ENCODE measurements at regions not wholly inside any gene's neighbourhood (a gene's known extent, or its start where the extent isn't known, plus 50 kb on each side); places are given as distances from the start of the nearest gene placed in this dataset.

DNA sequence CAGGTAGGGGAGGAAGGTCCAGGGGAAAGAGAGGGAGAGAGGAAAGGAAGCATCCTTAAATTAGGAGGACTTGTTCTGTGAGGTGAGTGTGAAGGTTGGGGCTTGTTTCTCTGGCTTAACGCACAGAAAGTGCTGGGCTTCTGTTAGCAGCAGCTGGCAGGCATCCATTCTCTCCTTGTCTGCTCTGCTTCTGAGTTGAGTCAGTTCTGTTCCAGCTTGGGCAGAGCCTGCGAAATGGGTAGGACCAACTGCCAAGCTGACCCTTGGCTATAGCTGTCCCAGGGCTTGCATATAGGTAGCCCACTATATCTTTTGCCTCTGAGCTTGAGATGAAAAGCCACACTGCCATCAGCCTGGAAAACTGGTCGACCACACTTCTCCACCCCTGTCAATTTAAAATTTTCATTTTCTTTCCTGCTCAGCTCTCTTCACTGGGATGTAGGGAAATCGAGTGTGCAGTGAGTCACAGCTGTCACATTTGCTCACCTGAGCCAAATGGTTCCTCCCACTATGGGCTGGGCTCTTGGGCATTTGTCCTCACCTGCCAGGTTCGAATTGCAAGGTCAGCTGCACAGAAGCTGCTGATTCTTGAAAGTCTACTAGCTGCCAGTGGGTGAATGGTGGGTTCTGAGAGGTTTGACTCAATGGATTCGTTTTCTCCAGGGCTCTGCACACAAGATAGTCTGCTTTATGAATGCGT is 256.4 kb upstream of the PWP1 start:
- TF ChIP-seq EZH2 (IDR thresholded peaks at IDR 0.05; ENCODE audit: borderline replicate concordance, low read length): no peak
- TF ChIP-seq, protein P1, sequence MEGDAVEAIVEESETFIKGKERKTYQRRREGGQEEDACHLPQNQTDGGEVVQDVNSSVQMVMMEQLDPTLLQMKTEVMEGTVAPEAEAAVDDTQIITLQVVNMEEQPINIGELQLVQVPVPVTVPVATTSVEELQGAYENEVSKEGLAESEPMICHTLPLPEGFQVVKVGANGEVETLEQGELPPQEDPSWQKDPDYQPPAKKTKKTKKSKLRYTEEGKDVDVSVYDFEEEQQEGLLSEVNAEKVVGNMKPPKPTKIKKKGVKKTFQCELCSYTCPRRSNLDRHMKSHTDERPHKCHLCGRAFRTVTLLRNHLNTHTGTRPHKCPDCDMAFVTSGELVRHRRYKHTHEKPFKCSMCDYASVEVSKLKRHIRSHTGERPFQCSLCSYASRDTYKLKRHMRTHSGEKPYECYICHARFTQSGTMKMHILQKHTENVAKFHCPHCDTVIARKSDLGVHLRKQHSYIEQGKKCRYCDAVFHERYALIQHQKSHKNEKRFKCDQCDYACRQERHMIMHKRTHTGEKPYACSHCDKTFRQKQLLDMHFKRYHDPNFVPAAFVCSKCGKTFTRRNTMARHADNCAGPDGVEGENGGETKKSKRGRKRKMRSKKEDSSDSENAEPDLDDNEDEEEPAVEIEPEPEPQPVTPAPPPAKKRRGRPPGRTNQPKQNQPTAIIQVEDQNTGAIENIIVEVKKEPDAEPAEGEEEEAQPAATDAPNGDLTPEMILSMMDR (IDR thresholded peaks at IDR 0.05; ENCODE audit: low read length): no peak

Measured in OCI-LY1 (cell line).